HG03457 (cell line): ENCODE measurements at regions not wholly inside any gene's neighbourhood (a gene's known extent, or its start where the extent isn't known, plus 50 kb on each side); places are given as distances from the start of the nearest gene placed in this dataset.
"Not testable (repeated sequence)": the region's sequence is repeated elsewhere in the genome, so short reads cannot be mapped to it uniquely, and the experiment has no call there.

Experiments used
- ATAC-seq: cut with Tn5 transposase; IDR thresholded peaks from one replicate; pipeline ENCODE4 v1.9.1; 2021; ENCODE audit warnings: moderate number of reproducible peaks; ENCODE audit not compliant: unreplicated experiment

DNA sequence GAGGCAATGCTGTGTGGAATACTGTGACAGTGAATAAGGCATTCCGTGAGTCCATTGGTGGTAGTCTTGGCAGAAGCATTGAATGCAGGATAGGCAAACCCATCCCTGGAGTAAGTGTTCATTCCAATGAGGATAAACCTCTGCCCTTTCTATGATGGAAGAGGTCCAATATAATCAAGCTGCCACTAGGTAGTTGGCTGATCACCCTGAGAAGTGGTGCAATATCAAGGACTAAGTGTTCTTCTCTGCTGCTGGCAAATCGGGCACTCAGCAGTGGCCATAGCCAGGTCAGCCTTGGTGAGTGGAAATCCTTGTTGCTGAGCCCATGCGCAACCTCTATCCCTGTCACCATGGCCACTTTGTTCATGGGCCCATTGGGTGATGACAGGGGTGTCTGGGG is 70.1 kb downstream of the FBXO4 start:
- no peak for ATAC-seq

- no peak for ATAC-seq
Observed at GRCh38 chr5:42001673-42002072, 76.6 kb downstream of the FBXO4 start.

GRCh38 chr5:42003852-42004251 is 78.8 kb downstream of the FBXO4 start:
- ATAC-seq: not testable (repeated sequence)

DNA sequence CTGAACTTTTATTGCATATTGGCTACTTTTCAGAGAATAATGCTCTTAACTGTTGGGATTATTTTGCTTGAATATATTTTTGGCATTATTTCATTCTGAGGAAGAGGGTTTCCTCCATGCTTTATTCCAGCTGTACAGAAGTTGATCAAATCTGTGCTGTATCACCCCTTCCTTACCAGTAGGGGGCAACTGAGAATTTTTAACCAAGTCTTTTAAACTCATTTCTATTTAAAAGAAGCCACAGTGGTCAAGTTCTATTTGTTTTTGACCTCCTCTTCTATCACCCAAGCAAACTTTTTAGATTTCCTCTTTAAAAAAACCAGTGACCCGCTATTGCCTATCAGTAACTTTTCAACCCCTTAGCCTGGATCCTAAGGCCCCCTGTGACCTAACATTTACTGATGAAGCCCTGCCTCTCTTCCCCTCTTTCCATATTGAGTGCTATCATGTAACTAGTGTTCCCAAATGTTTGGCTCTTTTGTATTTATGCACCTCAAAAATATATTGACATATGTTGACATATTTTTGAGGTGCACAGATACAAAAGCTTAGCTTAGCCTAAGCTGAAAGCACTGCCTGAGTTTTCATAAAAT is 80.6 kb downstream of the FBXO4 start:
- ATAC-seq: peak; percentile 65

DNA sequence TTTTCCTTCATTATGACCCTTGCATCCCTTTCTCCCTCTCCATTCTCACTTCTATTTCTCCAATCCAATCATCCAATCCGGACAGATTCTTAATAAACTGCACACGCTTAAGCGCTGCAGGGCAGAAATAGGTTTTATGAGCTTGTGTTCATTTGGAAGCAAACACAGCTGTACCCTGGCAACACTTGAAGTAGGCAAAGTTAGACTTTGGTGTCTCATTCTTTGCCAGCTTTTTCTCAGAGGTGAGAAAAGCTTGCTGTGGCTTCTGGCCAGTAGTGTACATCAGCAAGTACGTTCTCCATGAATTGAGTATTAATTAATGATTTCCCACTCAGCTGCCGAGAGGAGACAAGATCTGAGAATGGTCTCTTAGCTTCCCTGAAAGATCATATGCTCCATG is 88.5 kb downstream of the FBXO4 start:
- ATAC-seq: no peak

GRCh38 chr5:42015254-42015653 is 90.2 kb downstream of the FBXO4 start:
- ATAC-seq: no peak

DNA sequence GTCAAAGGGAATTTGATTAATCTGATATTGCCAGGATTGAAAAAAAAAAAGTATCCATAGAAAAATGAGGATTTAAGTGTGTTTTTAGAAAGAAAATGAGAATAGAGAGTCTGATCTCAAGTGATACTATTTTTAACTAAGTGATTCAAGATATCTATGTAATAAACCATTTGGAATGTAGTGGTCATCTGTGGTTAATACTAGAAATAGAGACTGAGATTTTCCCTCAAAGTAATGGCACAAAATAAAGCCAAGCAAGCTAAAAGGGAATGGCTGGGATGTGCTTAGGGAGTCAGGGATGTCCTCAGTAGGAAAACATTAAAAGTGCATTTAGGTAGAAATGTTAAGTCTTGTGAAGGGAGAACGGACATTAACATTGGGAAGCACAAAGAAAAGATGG is 90.6 kb downstream of the FBXO4 start:
- no peak for ATAC-seq

DNA sequence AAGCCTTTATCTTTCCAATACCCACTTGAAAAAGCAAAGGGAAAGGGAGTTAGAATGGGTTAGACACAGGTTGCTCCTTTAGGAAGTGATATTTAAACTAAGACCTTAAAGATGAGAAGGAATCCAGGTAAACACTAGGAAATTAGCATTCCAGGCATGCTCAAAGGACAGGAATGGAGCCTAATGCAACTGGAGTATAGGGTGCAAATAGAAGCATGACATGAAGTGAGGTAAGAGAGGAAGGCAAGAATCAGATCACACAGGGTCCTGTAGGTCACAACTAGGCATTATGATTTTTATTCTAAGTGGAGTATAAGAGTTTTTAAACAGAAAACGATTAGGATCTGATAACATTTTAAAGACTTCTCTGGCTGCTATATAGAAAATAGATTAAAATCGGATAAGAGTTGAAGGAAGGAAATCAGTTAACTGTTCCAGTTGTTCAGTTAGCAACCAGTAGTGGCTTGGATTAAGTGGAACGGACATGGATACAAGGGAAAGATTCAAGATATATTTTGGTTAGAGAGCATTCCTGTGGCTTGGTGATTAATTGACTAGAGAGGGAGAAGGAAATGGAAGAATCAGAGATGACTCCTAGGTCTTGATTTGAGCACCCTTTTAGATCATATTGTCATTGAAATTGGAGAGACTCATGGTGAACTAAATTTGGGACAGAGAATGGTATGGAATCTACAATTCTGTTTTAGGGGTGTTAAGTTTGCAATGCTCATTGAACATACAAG is 95.9 kb downstream of the FBXO4 start:
- no peak for ATAC-seq

- no peak for ATAC-seq
Observed at GRCh38 chr5:42021923-42022322, 96.8 kb downstream of the FBXO4 start.

DNA sequence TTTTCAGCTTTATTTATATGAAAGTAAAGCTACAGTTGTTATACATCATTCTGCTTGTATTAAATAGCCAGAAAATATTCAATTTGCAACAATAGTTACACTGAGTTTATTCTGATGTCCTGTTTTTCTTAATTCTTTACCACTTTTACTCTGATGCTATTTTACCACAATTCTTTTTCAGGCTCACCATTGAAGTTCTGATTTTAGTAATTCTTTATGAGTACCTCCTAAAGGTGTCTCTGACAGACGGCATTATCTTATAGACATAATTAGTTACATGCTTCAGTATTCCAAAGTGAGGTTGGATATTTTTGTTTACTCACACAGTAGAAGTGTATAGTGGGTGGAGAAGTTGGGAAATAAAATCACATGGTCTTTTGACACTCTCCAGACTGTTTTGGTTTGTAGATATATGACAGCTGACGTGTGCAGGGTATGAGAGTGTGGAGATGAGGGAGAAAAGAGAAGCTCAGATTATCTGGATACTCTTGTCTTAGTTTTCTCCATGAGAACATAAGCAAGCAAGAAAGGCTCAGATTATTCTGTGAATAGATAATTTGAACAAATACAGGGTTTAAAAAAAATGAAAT is 97.4 kb downstream of the FBXO4 start:
- no peak for ATAC-seq

- ATAC-seq: no peak
Observed at GRCh38 chr5:42026446-42026845, 101.4 kb downstream of the FBXO4 start.

DNA sequence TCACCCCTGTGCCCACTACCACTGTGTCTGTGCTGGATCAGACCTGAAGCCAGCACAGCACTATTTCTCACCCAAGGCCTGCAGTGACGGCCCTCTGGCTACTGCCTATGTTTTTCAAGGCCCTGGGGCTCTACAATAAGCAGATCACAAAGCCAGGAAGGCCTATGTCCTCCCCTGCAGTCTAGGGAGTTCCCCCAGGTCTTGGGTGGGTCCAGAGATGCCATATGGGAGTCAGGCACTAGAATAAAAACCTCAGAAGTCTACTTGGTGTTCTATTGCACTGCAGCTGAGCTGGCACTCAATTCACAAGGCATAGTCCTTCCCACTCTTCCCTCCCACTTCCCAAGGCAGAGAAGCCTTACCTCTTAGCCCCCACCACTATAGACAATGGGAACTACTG is 107.1 kb downstream of the FBXO4 start:
- no peak for ATAC-seq

DNA sequence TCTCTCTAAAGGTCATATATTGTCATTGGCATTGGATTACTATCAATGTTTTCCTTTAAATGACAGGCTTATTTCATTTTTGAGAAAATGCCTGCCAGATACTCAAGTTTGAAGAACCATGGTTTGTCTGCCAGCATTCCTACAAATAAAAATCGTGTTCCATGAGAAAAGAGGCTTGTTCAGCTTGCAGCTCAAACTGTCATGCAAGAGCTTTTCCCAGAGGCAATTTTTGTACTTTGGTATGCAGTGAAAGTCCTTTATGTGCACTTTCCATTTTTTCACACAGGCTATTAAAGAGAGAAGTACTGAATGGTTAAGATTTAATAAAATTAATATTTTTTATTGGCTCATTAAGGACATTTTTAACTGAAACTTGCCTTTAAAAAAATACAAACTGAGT is 110.4 kb downstream of the FBXO4 start:
- ATAC-seq: no peak

GRCh38 chr5:42036379-42036778 is 111.3 kb downstream of the FBXO4 start:
- no peak for ATAC-seq

GRCh38 chr5:42037379-42037932 is 112.4 kb downstream of the FBXO4 start:
- no peak for ATAC-seq

GRCh38 chr5:42043400-42043799 is 118.3 kb downstream of the FBXO4 start:
- no peak for ATAC-seq

GRCh38 chr5:42057254-42057690 is 132.2 kb downstream of the FBXO4 start:
- ATAC-seq: peak; percentile 91

DNA sequence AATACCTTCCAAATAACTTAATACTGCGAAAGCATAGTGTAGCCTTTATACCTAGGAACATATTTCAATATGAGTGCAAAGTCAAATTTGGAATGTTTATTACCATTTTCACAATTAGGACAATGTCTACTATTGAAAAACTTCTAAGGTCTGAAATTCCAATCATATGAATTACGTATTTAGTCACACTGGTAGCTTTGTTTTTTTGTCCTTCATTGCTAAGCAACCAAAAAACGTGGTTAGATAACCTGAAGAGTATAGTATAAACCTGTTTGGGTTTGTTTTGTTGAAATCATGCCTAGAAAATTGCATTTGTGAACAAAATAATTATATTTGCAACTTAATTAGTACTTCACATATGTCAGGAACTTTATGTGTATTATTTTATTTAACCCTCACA is 134.2 kb downstream of the FBXO4 start:
- no peak for ATAC-seq

GRCh38 chr5:42059778-42060464 is 134.8 kb downstream of the FBXO4 start:
- no peak for ATAC-seq

DNA sequence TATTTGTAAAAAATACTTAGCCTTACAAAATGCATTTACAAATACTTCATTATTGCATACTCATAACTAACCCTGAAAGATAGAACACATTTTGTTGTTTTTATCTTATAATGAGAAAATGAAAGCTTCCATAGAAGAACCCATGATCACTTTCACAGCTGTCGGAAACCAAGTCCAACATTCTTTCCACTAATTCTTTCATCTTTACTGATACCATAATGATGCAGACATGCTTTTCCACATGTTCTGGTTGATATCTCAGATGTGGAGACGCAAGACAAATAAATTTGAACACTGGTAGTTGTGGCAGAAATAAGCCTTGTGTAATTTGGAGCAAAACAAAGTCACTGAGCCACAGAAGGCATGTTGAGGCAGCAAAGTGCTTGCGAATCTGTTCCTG is 136.0 kb downstream of the FBXO4 start:
- no peak for ATAC-seq

DNA sequence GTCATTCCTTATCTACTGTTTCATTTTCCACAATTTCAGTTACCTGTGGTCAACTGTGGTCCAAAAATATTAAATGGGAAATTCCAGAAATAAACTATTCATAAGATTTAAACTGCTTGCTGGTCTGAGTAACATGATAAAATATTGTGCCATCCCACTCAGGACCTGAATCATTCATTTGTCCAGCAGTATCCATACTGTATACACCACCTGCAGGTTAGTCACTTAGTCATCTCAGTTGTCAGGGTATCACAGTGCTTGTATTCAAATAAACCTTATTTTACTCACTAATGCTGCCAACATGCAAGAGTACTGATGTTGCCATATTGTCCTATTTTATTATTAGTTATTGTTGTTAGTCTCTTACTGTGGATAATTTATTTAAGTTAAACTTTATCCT is 139.7 kb downstream of the FBXO4 start:
- ATAC-seq: no peak

DNA sequence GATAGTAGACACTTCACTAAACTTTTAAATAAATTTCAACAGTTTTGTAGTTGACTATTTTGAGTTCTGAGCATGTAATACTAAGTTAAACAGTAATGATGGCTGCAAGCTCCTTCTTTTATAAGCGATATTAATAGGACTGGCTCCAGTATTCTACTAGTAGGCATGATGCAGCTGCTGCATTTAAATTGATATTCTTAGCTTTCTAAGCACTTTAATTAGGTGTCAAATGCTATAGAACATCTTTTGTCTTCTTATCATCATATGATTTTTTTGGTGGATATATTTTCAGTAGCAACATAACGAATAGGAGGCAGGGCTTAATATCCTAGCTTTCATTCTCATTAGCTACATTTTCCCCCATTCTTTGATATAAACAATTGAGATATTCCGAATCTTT is 141.1 kb downstream of the FBXO4 start:
- ATAC-seq: no peak
